GM19372 (cell line): ENCODE measurements at regions not wholly inside any gene's neighbourhood (a gene's known extent, or its start where the extent isn't known, plus 50 kb on each side); places are given as distances from the start of the nearest gene placed in this dataset.

Source experiments
- ATAC-seq: cut with Tn5 transposase; IDR thresholded peaks from one replicate; pipeline ENCODE4 v1.9.1; 2021; ENCODE audit warnings: mild to moderate bottlenecking, low read depth, moderate library complexity; ENCODE audit not compliant: unreplicated experiment

DNA sequence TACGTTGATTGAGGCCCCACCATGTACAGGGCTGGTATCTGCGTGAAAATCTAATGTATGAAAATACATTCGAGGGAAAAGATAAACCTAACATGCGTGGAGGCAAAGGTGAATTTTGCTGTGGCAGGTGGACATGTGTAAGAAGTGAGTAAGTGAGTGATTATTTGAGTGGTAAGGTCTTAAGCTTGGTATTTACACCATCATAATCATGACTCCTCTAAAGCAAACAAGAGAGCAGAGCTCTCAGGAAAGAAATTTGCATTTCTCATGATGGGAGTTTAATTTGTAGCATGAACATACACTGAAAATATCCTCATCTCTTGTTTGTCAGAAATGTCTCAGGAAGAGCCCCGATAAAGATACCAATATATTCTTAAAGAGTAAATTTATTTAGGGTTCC is 260.6 kb downstream of the PSAT1 start:
- no peak for ATAC-seq

DNA sequence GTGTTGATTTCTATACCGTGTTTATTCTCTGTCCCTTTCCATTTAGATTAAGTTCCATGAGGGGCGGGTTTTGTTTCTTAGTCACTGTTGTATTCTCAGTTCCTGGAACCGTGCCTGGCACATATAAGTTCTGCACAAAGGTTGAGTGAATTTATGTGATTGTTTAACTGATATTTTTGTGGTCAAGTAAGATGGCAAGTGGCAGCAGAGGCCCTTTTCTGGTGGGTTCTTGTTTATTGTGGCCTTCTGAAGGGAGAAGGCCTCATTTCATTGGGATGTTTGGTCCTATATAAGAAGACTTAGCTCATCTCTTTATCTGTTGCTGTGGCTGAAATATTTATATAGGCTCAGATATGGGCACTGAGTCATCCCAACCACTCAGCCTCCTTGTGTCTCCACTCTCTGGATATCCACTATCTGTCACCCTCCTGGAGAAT is 262.5 kb downstream of the PSAT1 start:
- ATAC-seq, result no peak

DNA sequence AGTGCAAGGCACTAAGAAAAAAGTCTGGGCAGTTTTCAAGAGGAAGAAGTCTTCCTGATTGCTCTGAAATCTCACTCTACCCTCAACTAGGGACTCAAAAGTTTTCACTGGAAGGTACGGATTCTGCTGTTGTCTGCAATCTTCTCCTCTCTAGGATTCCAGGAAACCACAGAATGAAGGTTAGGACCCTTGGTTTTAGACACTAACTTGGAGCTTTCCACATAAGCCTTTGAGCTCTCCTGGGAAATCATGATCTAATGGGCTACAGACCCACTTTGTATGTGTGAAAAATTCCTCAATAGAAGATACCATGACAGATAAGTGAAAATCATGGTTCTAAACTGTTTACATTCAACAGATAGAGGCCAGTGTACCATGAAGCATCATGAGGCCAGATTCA is 265.1 kb downstream of the PSAT1 start:
- ATAC-seq, result no peak

DNA sequence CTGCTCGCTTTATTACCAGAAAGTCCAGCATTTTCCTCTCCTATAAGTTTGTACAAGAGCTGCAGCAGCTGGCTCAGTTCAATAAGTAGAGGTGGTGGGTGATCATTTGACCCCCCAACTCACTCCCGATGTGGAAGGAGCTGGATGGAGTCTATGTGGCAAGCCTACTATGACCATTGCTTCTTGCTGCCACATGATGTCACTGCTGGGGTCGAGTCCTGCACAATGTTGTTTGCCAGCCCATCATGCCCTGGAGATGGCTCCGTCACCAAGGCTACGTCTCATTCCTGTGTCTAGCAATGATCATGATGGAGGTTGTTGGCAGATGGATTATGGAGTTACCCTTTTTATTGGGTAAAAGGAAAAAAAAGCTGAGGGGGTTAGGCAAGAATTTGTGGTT is 266.3 kb downstream of the PSAT1 start:
- no peak for ATAC-seq

DNA sequence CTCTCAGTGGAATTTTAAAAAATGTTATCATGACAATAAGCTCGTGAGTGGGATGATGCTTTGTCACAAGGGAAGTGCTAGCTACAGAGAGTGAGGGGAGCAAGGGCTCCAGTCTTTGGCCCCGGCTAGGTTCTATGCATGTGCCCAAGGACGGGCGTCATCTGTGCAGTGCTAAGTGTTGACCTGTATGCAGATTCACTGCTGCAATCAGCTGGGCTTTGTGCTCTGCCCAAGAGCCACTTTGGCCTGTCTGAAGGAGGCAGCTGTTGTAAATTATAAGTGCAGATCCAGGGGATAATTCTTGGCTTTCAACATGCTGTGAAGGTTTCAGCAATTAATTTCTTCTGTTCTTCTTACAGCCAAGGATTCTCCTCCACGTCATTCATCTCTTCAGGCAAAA is 268.6 kb downstream of the PSAT1 start:
- no peak for ATAC-seq

DNA sequence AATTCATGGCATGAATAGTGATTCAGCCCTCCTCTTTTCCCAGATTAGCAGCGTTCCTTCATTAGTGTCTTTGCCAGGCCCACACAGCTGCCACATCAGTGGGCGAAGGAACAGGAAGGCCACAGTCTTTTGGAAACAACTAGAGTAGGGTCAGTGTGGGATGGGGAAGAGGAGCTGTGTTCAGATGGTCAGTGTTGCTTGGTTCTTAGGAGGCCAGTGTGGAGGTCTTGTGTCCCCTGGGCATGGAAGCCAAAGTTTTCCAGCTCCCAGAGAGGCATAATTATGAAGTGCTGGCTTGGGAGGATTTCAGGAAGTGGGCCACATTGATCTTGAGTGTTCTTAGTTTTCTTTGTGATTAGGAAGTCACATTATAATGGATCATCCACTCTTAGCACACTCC is 269.6 kb downstream of the PSAT1 start:
- ATAC-seq, result no peak

DNA sequence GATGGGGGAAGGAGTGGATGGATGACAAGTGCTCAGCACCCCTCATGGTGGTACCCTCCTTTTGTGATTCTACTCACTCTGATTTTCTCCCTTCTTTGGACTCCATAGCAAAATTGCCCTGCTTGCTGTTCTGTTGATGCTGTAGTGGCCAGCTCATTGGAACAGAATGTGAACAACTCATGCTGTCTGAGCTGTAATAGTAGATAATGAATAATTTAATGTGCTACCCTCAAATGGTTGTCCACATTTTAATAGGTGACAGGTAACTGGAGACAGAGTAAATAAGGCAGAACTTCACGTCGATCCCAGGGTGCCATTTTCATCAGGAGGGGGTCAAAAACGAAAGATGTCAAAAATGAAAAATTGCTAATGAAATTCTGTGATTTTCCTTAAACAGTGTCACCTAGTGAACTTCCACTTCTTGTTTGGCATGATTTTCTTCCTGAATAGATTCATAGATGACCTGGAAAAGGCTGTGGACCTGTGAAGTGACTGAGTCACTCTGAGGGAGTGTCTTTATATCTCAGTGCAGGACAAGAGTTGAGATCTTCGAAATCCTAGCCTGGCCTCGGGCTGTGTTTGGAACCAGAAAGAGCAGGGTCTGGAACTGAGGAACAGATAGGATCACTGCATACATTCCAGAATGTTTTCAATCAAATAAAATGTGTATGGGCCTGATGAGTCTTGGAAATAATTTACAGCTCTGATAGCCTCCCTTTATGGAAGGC is 270.2 kb downstream of the PSAT1 start:
- no peak for ATAC-seq

DNA sequence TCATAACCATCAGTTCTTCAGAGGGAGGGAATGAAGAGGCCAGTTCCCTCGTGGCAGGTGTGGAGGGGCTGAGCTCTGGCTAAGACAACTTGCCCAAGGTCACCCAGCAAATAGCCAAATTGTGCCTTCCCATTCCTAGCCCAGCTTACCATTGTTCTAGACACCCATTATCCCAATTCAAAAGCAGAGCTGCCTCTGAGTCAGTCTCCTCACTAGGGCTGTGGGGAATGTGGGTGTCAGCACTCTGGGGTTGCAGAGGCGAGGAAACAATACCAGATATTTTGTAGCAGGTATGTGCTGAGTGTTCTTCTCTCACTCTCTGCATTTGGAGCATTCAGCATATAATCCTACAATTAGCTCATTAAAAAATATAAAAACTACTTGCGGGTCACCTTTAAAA is 270.8 kb downstream of the PSAT1 start:
- no peak for ATAC-seq

DNA sequence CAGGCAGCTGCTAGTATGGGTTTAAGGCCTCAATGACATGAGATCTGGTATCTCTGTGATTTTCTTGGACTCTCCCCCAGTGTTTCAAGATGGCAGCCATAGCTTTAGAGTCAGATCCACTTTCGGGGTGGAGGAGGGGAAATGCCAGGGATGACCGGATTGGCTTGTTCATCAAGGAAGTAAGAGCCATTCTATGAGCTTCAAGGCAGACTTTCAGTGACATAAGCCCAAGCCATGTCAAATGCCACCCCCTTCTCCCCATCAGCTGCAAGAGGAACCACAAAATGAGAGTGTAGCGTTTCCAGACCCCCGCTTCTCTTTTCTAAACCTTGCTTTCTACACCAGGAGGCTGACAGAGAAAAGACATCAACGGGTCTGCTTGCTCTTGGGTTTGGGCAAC is 271.8 kb downstream of the PSAT1 start:
- ATAC-seq, result no peak

DNA sequence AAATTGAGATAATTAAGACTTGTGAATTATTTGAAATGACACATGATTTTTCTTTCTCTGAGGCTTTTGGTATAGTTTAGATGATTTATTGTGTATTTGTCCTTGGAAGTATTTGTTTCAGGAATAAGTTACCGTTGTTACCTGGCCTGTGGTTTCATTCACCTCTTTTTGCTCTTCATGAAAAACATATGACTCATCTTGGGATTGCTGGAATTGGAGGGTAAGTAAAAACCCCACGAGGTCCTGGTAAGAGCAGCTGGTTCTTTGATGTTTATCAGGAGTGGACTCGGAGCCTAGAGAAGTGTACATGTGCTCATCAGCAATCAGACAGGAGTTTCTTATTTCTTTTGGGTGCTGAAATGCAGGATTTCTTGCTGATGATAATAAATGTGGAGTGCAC is 275.3 kb downstream of the PSAT1 start:
- ATAC-seq, result no peak

DNA sequence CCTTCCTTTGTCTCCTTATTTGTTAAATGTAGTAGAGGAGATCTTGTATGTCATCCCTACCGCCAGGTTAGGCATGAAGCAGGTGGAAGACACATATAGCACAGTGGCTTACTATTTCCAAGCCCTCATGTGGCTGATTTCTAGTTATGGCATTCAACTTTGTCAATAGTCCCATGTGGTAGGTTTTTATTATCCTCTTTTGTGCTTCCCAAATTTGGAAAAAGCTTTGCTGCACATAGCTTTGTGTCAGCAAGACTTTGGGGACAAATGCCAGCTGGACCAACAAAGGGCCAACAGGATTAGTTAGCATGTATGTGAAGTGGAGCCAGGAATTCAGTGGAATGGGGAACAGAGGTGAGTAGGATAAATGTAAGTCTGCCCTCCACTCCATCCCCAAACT is 276.3 kb downstream of the PSAT1 start:
- ATAC-seq, result no peak

DNA sequence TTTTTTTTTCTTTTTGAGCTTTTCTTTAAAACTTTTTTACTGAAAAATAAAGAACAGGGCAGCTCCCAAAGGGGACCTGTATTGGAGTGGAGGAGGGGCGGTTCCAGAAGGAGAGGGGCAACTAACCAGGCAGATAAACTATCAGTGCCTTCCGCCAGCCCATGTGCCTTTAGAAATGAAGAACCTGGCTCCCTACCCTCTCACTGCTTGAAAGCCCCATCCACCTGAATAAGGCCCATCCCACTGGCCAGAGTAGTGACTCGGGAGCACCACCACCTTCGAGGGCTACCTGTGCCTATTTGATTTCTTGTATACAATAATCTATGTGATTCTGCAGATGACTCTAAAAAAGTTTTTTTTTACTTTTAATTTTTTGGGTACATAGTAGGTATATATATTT is 276.7 kb downstream of the PSAT1 start:
- ATAC-seq, result no peak

DNA sequence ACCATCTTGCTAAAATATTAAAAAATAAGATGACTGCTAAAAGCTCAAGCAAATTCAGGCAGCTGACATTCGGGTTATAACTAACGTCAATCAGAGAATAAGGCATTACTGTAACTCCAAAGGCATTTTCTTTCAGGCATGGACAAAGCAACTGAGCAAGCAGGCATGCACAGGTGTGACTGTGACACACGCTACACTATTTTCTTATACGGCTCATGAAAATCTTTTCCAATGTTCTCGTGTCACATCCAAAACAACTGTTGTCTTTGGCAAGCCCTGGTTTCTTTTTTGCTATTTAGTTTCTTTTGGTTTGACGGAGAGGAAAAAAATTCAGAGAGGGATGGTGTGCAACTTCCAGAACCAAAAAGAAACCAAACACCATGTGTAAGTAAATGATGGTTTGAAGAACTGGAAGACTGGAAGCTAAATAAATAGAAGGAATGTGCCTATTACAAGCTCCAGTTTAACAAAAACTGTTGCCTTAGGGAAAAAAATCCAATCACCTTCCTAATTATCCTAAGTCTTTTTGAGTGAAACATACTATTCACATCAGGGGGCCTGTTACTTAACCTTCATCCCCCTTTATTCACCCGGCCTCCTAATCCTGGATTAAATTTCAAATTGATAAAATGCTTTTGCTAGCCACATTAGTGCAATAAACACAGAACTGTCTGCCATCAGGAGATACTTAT is 277.6 kb downstream of the PSAT1 start:
- no peak for ATAC-seq

DNA sequence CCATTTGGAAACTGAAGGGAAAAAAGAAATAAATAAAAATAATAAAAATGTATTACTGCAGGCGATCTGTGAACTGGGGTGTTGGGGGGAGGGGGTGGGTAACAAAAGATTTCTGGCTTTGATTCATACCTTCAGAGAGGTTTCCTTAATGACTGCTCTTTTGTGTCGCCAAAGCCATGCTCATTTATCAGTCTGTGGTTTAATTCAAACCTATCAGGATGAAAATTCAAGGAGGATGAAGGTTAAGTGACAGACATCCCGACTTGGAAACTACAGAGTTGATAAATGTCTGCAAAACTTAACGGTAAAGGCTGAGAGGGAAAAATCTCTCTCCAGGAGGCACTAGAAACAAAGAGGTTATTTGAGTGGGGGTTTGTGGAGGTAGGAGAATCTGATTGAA is 278.2 kb downstream of the PSAT1 start:
- no peak for ATAC-seq

DNA sequence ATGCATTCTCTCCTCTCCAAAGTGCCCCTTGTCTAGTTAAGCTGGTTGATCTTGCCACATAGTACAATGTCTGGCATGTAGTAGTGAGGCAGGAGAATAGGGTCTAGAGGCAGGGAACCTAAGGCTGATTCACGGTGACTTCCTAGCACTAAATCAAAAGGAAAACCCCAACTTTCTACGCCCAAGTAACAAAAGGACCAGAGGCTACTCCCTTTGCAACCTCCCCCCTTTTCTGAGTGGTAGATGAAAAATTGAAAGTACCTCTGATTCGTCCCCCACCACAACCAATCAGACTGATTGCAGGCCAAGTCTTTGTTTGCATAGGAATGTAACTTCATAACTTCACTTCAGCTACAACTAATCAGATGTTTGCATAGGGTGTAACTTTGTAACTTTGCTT is 278.8 kb downstream of the PSAT1 start:
- no peak for ATAC-seq

DNA sequence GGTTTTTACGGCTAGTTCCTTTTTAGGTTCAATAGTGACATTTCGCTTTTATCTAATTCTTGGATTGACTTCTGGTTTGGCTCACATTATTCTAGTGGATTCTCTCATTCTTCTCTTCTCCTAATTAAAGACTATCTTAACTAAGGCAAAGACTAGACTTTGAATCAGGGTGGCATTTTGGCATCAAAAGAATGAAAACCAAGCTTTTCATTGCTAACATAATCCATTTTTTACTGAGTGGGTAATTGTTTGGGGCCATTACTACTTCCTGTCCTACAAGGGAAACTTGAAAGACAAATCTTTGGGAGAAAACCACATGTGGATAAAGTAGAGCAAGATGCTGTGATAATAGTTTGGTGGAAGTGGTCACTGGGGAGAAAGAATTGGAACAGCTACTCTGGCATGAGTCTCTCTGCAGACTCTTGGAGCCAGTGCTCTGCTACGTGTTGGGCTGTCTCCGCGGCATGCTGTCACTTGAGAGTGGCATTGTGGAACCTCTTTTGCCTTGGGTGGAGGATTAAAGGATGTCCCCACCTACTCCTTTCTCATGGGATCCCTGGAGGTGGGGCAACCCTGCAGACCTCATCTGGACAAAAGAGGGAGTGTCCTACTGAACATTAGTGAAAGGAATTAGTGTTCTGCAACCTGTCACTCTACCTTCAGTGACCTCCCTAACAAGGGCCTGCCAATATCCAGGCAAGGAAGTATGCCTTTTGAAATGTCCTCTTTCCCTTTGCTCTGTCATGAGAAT is 280.4 kb downstream of the PSAT1 start:
- ATAC-seq, result no peak

DNA sequence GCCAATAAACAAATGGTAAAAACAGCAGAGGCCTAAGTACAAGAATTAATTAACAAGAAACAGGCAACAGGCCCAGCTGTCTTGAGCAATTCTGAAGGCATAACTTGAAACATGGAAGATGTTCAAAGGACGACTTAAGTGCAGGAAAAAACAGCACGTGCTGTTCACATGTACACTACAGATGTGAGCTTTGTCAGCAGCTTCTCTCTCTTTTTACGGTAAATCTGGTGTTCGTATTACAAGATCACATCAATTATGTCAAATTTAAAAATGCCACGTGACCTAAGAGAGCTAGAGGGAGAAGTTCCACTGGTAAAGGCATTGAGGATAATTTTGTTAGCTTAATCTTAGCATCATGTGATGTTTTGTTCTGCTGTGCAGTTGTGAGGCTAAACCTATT is 281.1 kb downstream of the PSAT1 start:
- no peak for ATAC-seq

DNA sequence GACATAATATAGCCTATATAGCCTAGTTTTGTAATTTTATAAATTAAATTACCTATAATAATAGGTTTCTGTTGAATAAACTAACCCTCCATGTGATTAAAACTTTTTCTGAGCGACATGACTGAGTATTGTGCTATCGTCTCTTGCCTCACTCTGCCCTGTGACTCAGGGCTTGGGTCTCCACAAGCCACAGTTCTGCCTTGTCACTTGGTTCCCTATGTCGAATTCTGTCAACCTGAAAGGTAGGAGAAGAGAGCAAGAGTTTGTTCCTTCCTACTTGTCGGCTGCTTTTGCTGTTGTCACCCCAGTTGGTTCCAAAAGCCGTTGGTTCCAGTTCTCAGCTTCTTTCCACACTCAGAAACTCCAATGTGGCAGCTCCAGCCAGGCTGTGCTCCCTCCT is 285.9 kb downstream of the PSAT1 start:
- no peak for ATAC-seq

DNA sequence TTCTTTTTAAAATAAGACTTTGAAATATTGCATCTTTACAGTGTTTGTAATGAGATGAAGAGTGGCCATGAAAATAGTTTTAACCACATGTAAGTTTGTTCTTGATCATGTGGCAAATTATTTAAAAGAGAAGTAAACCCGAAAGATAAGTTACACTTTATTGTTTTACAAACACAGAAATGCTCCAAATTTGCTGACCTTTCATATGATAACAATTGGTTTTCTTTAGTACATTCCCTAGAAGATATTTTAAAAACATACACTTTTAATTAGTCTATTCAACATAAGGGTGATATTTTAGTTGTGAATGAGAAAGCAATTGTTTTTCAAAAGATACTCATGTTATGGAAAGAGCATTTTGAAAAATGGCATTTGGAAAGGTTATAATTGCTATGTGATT is 287.7 kb downstream of the PSAT1 start:
- ATAC-seq, result no peak

DNA sequence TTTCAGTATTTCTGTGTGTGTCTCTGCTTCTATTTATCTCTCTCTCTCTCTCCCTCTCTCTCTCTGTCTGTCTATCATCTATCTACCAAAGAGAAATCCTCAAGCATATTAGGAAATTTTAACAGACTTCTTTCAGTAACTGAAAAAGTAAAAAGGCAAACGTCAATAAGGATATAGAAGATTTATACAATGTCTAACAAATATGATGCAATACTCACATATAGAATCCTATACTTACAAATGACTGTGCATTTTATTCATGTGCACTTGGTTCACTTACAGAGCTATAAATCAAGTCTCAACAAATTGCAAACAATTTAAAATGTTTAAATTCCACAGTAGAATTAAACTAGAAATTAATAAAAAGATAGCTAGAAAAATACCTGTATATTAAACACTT is 289.0 kb downstream of the PSAT1 start:
- ATAC-seq, result no peak

DNA sequence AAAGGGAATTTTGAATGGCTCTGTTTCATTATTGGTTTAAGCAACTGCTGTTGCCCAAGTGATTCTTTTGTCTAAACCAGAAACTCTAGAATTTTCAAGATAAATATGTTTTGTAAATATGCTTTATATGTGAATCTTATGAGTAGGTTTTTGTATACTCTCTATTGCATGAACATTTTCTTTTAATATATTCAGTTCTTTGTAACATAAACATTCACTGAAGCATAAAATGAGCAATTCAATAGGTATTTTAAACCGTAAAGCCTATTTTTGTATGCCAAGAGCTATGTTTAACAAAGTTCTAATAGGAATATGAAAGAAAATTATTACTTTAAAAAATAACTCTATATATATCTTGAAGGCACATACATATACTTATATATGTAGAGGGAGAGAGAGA is 293.1 kb downstream of the PSAT1 start:
- ATAC-seq, result no peak

DNA sequence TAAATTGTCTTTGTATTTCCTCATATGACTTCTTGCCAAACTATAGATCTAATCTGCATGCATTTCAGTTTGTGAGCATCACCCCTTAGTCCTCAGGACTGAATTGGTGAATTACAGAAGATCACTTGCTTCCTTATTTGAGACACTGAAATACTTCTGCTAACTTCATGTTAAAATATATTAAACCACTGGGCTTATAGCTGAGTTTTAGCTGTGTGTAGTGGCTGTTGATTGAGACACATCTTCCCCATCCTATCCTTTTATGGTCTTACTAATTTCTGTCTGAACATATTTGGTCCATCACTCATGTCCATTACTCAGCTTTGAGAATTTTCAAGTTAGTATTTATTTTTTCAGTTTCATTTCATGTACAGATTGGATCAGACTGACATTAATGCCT is 295.9 kb downstream of the PSAT1 start:
- no peak for ATAC-seq
